Spleen (tissue), 7 donors: ENCODE measurements at regions not wholly inside any gene's neighbourhood (a gene's known extent, or its start where the extent isn't known, plus 50 kb on each side); places are given as distances from the start of the nearest gene placed in this dataset.

Experiments used
- POLR2AphosphoS5 ChIP-seq, 3 donors: sonication (generic); formaldehyde crosslinking; IDR thresholded peaks; one replicate each; pipeline ENCODE4 v1.5.1; 2017; ENCODE audit warnings: antibody characterized with exemption in 3 of 3
- TF ChIP-seq, protein P1 (sequence below), 11 experiments: fragments of 200-600 bp in 7 of 11; fragments of 450-650 bp in 4 of 11; sonication (generic) in 4 of 11; IDR thresholded peaks in 8 of 11; conservative IDR thresholded peaks in 3 of 11; 1 replicate in 7 of 11; 2 replicates in 4 of 11; pipeline versions ENCODE4 v1.4.0 to v1.8.0; 2016 to 2021; ENCODE audit warnings: antibody characterized with exemption in 11 of 11, inconsistent platforms in 4 of 11, mild to moderate bottlenecking in 1 of 11
- donor health status: DM: no; HTN: no; CAD: no; lungs with moderate emphysema.
- donor health status: DM: no; HTN: no; CAD: no.
- donor health status: DM: no; HTN: no; CAD: no.

- no peak for TF ChIP-seq POLR2AphosphoS5 (IDR thresholded peaks at IDR 0.05)
- TF ChIP-seq, protein P1, sequence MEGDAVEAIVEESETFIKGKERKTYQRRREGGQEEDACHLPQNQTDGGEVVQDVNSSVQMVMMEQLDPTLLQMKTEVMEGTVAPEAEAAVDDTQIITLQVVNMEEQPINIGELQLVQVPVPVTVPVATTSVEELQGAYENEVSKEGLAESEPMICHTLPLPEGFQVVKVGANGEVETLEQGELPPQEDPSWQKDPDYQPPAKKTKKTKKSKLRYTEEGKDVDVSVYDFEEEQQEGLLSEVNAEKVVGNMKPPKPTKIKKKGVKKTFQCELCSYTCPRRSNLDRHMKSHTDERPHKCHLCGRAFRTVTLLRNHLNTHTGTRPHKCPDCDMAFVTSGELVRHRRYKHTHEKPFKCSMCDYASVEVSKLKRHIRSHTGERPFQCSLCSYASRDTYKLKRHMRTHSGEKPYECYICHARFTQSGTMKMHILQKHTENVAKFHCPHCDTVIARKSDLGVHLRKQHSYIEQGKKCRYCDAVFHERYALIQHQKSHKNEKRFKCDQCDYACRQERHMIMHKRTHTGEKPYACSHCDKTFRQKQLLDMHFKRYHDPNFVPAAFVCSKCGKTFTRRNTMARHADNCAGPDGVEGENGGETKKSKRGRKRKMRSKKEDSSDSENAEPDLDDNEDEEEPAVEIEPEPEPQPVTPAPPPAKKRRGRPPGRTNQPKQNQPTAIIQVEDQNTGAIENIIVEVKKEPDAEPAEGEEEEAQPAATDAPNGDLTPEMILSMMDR (IDR thresholded peaks at IDR 0.05 in 8 of 11, conservative IDR thresholded peaks at IDR 0.05 in 3 of 11): no peak
Measured at GRCh38 chr9:110088099-110088498, 119.9 kb downstream of the C9orf152 start.
